SK-N-SH (cell line): ENCODE measurements at regions not wholly inside any gene's neighbourhood (a gene's known extent, or its start where the extent isn't known, plus 50 kb on each side); places are given as distances from the start of the nearest gene placed in this dataset.

ENCODE experiments used
- CTCF ChIA-PET: fragments of 300-600, 350-600 bp; formaldehyde crosslinking; extraction: SDS; loops from one replicate; lab custom pipeline; 2021; lab: Yijun Ruan, JAX
- POLR2A ChIA-PET: fragments of 350-600 bp; sonication (Branson Sonifier 250); formaldehyde crosslinking; extraction: SDS; loops from one replicate; lab custom pipeline; 2020; ENCODE audit warnings: antibody characterized with exemption, inconsistent platforms; lab: Yijun Ruan, JAX
- DNase-seq: peaks from one replicate; pipeline ENCODE4 v3.0.0; 2012
- H2AFZ ChIP-seq: fragments of 200-600 bp; sonication (generic); 2 replicates; pipeline ENCODE4 v1.8.1; 2016; ENCODE audit warnings: antibody characterized with exemption, mild to moderate bottlenecking, low read depth
- H3F3A ChIP-seq: fragments of 200-600 bp; sonication (generic); replicated peaks from 2 replicates; pipeline ENCODE3; 2016; ENCODE audit warnings: antibody characterized with exemption, mild to moderate bottlenecking; ENCODE audit not compliant: insufficient read depth
- H3K27ac ChIP-seq, 2 experiments: fragments of 200-500 bp in 1 of 2; fragments of 200-600 bp in 1 of 2; sonication (Bioruptor generic) in 1 of 2; sonication (generic), shearing (Covaris generic) in 1 of 2; 2 replicates each; pipeline versions ENCODE4 v1.5.1 to v1.6.1; 2014 to 2016; ENCODE audit warnings: low read depth in 2 of 2, inconsistent platforms in 1 of 2, low read length in 1 of 2, mild to moderate bottlenecking in 1 of 2, mixed read lengths in 1 of 2
- H3K27me3 ChIP-seq: fragments of 200-600 bp; sonication (generic), shearing (Covaris generic); 2 replicates; pipeline ENCODE4 v1.6.1; 2016; ENCODE audit warnings: mixed run types; ENCODE audit not compliant: insufficient read depth
- H3K36me3 ChIP-seq, 2 experiments: fragments of 200-500 bp in 1 of 2; fragments of 200-600 bp in 1 of 2; sonication (Bioruptor generic) in 1 of 2; sonication (generic) in 1 of 2; replicated peaks in 1 of 2; 2 replicates each; pipeline versions ENCODE3 to v1.5.1; 2014 to 2016; ENCODE audit warnings: low read length in 1 of 2, mild to moderate bottlenecking in 1 of 2; ENCODE audit not compliant: insufficient read depth in 2 of 2, control insufficient read depth in 1 of 2
- H3K4me1 ChIP-seq, 2 experiments: fragments of 200-500 bp in 1 of 2; fragments of 200-600 bp in 1 of 2; sonication (Bioruptor generic) in 1 of 2; sonication (generic), shearing (Covaris generic) in 1 of 2; 2 replicates each; pipeline versions ENCODE4 v1.5.1 to v1.6.1; 2014 to 2016; ENCODE audit warnings: low read depth in 1 of 2, low read length in 1 of 2, mixed run types in 1 of 2; ENCODE audit not compliant: insufficient read depth in 2 of 2, control insufficient read depth in 1 of 2
- H3K4me2 ChIP-seq: fragments of 200-600 bp; sonication (generic), shearing (Covaris generic); 2 replicates; pipeline ENCODE4 v1.6.1; 2017; ENCODE audit warnings: mixed run types
- H3K4me3 ChIP-seq, 2 experiments: fragments of 200-500 bp in 1 of 2; fragments of 200-600 bp in 1 of 2; sonication (Bioruptor generic) in 1 of 2; sonication (generic), shearing (Covaris generic) in 1 of 2; 2 replicates each; pipeline versions ENCODE4 v1.5.1 to v1.8.1; 2014 to 2016; ENCODE audit warnings: low read depth in 2 of 2, inconsistent platforms in 1 of 2, low read length in 1 of 2, mild to moderate bottlenecking in 1 of 2, mixed read lengths in 1 of 2, moderate library complexity in 1 of 2
- H3K79me2 ChIP-seq: fragments of 200-600 bp; sonication (generic); 2 replicates; pipeline ENCODE4 v1.8.1; 2017; ENCODE audit warnings: mild to moderate bottlenecking; ENCODE audit not compliant: insufficient read depth
- H3K9ac ChIP-seq: fragments of 200-600 bp; sonication (generic); 2 replicates; pipeline ENCODE4 v1.6.1; 2017; ENCODE audit warnings: mixed run types
- H3K9me2 ChIP-seq: fragments of 200-600 bp; sonication (generic); 2 replicates; pipeline ENCODE4 v1.6.1; 2017; ENCODE audit warnings: mixed run types
- H3K9me3 ChIP-seq: fragments of 200-600 bp; sonication (generic); 2 replicates; pipeline ENCODE4 v1.6.1; 2017; ENCODE audit warnings: mixed run types, mild to moderate bottlenecking, moderate library complexity
- H4K20me1 ChIP-seq: fragments of 200-600 bp; sonication (generic); 2 replicates; pipeline ENCODE4 v1.6.1; 2017; ENCODE audit warnings: mild to moderate bottlenecking, mixed run types; ENCODE audit not compliant: insufficient read depth
- CHD2 ChIP-seq: fragments of 150-350 bp; IDR thresholded peaks from 2 replicates; pipeline ENCODE4 v1.6.1; 2018; ENCODE audit warnings: low read length; ENCODE audit not compliant: partially characterized antibody
- ELF1 ChIP-seq: IDR thresholded peaks from 2 replicates; pipeline ENCODE4 v1.4.0; 2012
- EP300 ChIP-seq, 2 experiments: IDR thresholded peaks; 2 replicates each; pipeline versions ENCODE4 v1.4.0 to v1.6.1; 2012; ENCODE audit warnings: borderline replicate concordance in 1 of 2, low read depth in 1 of 2, low read length in 1 of 2
- EZH2phosphoT487 ChIP-seq: fragments of 200-600 bp; sonication (generic); IDR thresholded peaks from 2 replicates; pipeline ENCODE4 v1.6.1; 2017; ENCODE audit warnings: low read depth, mixed run types, mild to moderate bottlenecking, antibody characterized with exemption, moderate library complexity, borderline replicate concordance
- FOSL2 ChIP-seq: IDR thresholded peaks from 2 replicates; pipeline ENCODE4 v1.4.0; 2012; ENCODE audit warnings: low read depth, mild to moderate bottlenecking, moderate library complexity, borderline replicate concordance
- FOXM1 ChIP-seq: IDR thresholded peaks from 2 replicates; pipeline ENCODE4 v1.4.0; 2012; ENCODE audit warnings: low read depth, mild to moderate bottlenecking
- GABPA ChIP-seq: IDR thresholded peaks from 2 replicates; pipeline ENCODE4 v1.4.0; 2012; ENCODE audit warnings: low read depth, mild to moderate bottlenecking
- GATA2 ChIP-seq: sonication (generic); formaldehyde crosslinking; IDR thresholded peaks from 2 replicates; pipeline ENCODE4 v1.5.0; 2020; ENCODE audit warnings: mild to moderate bottlenecking, missing genetic modification reagents
- IRF3 ChIP-seq: fragments of 150-350 bp; IDR thresholded peaks from 2 replicates; pipeline ENCODE4 v1.6.1; 2016; ENCODE audit warnings: mild to moderate bottlenecking, low read depth, low read length
- JUND ChIP-seq: IDR thresholded peaks from 2 replicates; pipeline ENCODE4 v1.4.0; 2012
- MEF2A ChIP-seq: IDR thresholded peaks from 2 replicates; pipeline ENCODE4 v1.4.0; 2012; ENCODE audit warnings: low read depth, borderline replicate concordance
- MXI1 ChIP-seq: IDR thresholded peaks from 2 replicates; pipeline ENCODE4 v1.6.1; 2012; ENCODE audit warnings: mild to moderate bottlenecking, low read depth, low read length, improper control_type of control experiment
- NFIC ChIP-seq: IDR thresholded peaks from 2 replicates; pipeline ENCODE4 v1.4.0; 2012; ENCODE audit warnings: borderline replicate concordance
- NRF1 ChIP-seq: IDR thresholded peaks from 2 replicates; pipeline ENCODE4 v1.6.1; 2012; ENCODE audit warnings: low read depth, mild to moderate bottlenecking, low read length
- POLR2AphosphoS5 ChIP-seq: IDR thresholded peaks from 2 replicates; pipeline ENCODE4 v1.6.1; 2012; ENCODE audit warnings: low read depth, low read length
- RFX5 ChIP-seq: IDR thresholded peaks from 2 replicates; pipeline ENCODE4 v1.6.1; 2012; ENCODE audit warnings: mild to moderate bottlenecking, improper control_type of control experiment, low read length
- RXRA ChIP-seq: IDR thresholded peaks from 2 replicates; pipeline ENCODE4 v1.4.0; 2012; ENCODE audit warnings: low read depth, mild to moderate bottlenecking, borderline replicate concordance
- TAF1 ChIP-seq: IDR thresholded peaks from 2 replicates; pipeline ENCODE4 v1.6.1; 2012; ENCODE audit warnings: low read depth, mild to moderate bottlenecking, low read length, moderate library complexity, borderline replicate concordance
- TCF12 ChIP-seq: IDR thresholded peaks from 2 replicates; pipeline ENCODE4 v1.4.0; 2012
- TEAD4 ChIP-seq: IDR thresholded peaks from 2 replicates; pipeline ENCODE4 v1.4.0; 2012; ENCODE audit warnings: mild to moderate bottlenecking, borderline replicate concordance; ENCODE audit not compliant: insufficient read depth
- USF2 ChIP-seq: fragments of 150-350 bp; IDR thresholded peaks from 2 replicates; pipeline ENCODE4 v1.6.1; 2017; ENCODE audit warnings: antibody characterized with exemption, low read length, low read depth, borderline replicate concordance
- YY1 ChIP-seq: IDR thresholded peaks from 2 replicates; pipeline ENCODE4 v1.4.0; 2012; ENCODE audit warnings: low read depth, mild to moderate bottlenecking
- WGBS: methylation state at CpG from one replicate; pipeline ENCODE4 v1.1.6; 2017; ENCODE audit warnings: low lambda C conversion rate; 5-methylcytosine and 5-hydroxymethylcytosine counted together
- TF ChIP-seq, protein P1 (sequence below): IDR thresholded peaks from 2 replicates; pipeline ENCODE4; 2012
- TF ChIP-seq, protein P2 (sequence below): IDR thresholded peaks from 2 replicates; pipeline ENCODE4 v1.4.0; 2012; ENCODE audit warnings: low read depth

DNA sequence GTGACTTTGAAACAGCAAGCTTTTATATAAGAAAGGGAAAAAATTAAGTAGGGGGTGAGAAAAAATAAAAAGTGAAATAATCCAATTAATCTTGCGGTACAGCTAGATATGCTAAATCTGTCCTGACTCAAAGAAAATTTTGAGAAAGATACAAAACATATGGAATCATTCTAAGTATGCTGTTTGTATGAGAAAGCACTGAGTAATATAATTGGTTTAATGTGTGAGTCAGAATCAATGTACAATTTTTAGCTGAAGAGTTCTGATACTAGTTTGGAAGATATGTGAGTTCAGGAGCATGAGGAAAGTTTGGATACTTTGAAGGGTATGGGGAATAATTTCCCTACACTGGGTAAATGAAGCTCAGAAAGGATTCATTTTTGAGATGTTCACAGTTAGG lies 190.9 kb upstream of the RASSF8 start:
- H3K27ac ChIP-seq: peak overlapping the region; percentile 59 to 91; a peak in 3 of 4 replicates
- ChIA-PET POLR2A (no interaction called here), CTCF (interaction anchor here (1.1 to 1.9 kb wide), 5 partner anchors 11 to 332 kb away, joined by 3 to 6 read pairs (median 4); no protein-coding TSS in a partner anchor)
- no peak overlapping the region for H2AFZ ChIP-seq
- H3K9me3 ChIP-seq: no peaks in the 10 kb centered on the region
- H3K4me1 ChIP-seq: peaks cover 2 to 15% of the 10 kb centered on the region in 2 experiments; a peak in 2 of 4 replicates
- H3K4me3 ChIP-seq: no peak overlapping the region
- H3K4me2 ChIP-seq: no peak overlapping the region; the same call in 1 of the 2 replicates
- no peaks in the 10 kb centered on the region for H3K36me3 ChIP-seq
- H3K79me2 ChIP-seq: no peaks in the 10 kb centered on the region
- 25% methylated on average over 1 of the region's 1 CpG for WGBS
- no peaks in the 10 kb centered on the region for H3K9me2 ChIP-seq
- H3K27me3 ChIP-seq: no peaks in the 10 kb centered on the region
- DNase-seq: no peak
- peak; percentile 78 for TF ChIP-seq JUND
- no peak for TF ChIP-seq YY1
- TF ChIP-seq, protein P1, sequence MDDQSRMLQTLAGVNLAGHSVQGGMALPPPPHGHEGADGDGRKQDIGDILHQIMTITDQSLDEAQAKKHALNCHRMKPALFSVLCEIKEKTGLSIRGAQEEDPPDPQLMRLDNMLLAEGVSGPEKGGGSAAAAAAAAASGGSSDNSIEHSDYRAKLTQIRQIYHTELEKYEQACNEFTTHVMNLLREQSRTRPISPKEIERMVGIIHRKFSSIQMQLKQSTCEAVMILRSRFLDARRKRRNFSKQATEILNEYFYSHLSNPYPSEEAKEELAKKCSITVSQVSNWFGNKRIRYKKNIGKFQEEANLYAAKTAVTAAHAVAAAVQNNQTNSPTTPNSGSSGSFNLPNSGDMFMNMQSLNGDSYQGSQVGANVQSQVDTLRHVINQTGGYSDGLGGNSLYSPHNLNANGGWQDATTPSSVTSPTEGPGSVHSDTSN: peak; percentile 82
- peak; percentile 60; the same call in 1 of the 2 replicates for TF ChIP-seq NFIC
- TF ChIP-seq TAF1: no peak
- TF ChIP-seq FOSL2: peak; percentile 86
- TF ChIP-seq EP300 (IDR thresholded peaks at IDR 0.05; ENCODE audit: borderline replicate concordance in 1 of 2, low read depth in 1 of 2, low read length in 1 of 2): peak; percentile 40 to 91; a peak in 3 of 4 replicates
- TF ChIP-seq RXRA: peak; percentile 14; the same call in 1 of the 2 replicates
- TF ChIP-seq FOXM1: peak; percentile 30; the same call in 1 of the 2 replicates
- TF ChIP-seq, protein P2, sequence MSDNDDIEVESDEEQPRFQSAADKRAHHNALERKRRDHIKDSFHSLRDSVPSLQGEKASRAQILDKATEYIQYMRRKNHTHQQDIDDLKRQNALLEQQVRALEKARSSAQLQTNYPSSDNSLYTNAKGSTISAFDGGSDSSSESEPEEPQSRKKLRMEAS: peak; percentile 41; the same call in 1 of the 2 replicates
- peak; percentile 67; the same call in 1 of the 2 replicates for TF ChIP-seq TEAD4
- TF ChIP-seq IRF3: no peak
- TF ChIP-seq MEF2A: 0 out of 2 replicates have a peak, but pooled peaks have one; percentile 45
- TF ChIP-seq RFX5: no peak
- TF ChIP-seq POLR2AphosphoS5: peak; percentile 84
- peak; percentile 99 for TF ChIP-seq TCF12
- no peak overlapping the region; the same call in 1 of the 2 replicates for H3K9ac ChIP-seq
- H3F3A ChIP-seq: peaks cover 25% of the 10 kb centered on the region
- H4K20me1 ChIP-seq: no peaks in the 10 kb centered on the region

DNA sequence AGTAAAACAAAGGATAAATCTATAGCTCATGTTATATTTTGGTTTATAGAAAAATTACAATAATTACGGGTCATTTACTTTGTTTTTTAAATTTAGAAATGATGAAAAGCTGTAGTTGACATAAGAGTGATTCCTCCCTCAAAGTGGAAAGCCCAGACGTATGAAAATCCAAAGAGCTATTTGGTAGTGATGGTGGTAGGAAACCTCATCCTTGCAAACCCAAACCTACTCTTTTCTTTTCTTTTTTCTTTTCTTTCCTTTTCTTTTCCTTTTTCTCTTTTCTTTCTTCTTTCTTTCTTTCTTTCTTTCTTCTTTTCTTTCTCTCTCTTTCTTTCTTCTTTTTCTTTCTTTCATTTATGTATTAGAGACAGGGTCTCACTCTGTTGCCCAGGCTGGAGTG lies 190.3 kb upstream of the RASSF8 start:
- no peaks in the 10 kb centered on the region for H3K27me3 ChIP-seq
- no peaks in the 10 kb centered on the region for H3K79me2 ChIP-seq
- H3K36me3 ChIP-seq: no peaks in the 10 kb centered on the region
- no peak overlapping the region for H3K4me3 ChIP-seq
- no peak for TF ChIP-seq MXI1
- TF ChIP-seq EZH2phosphoT487: no peak
- no peak for TF ChIP-seq ELF1
- no peak for TF ChIP-seq CHD2
- TF ChIP-seq GATA2 (CRISPR knock-in tag): no peak
- TF ChIP-seq, protein P1: no peak
- no peak for TF ChIP-seq USF2
- no peak for TF ChIP-seq FOXM1
- TF ChIP-seq TEAD4: no peak
- no peak for TF ChIP-seq GABPA
- TF ChIP-seq NRF1: no peak
- no peak for TF ChIP-seq MEF2A
- no peak for TF ChIP-seq NFIC
- TF ChIP-seq, all 33 proteins: peak for 0
- Histone ChIP-seq H4K20me1 (no peaks in the 10 kb centered on the region), H2AFZ (no peak overlapping the region), H3F3A (peaks cover 25% of the 10 kb centered on the region), H3K9me2 (no peaks in the 10 kb centered on the region), H3K9ac (no peak overlapping the region; the same call in 1 of the 2 replicates), H3K4me1 (peaks cover 2 to 15% of the 10 kb centered on the region in 2 experiments; a peak in 2 of 4 replicates), H3K27ac (peak overlapping the region; percentile 31 to 91; a peak in 3 of 4 replicates), H3K4me2 (peak overlapping the region; percentile 45; the same call in 1 of the 2 replicates), H3K9me3 (no peaks in the 10 kb centered on the region)
- ChIA-PET CTCF (interaction anchor here (1.1 to 1.9 kb wide), 4 partner anchors 11 to 332 kb away, joined by 3 to 6 read pairs (median 4); no protein-coding TSS in a partner anchor), POLR2A (no interaction called here)
- no peak for DNase-seq
- 80% methylated on average over 2 of the region's 2 CpGs for WGBS
